ENCODE measurements at regions not wholly inside any gene's neighbourhood (a gene's known extent, or its start where the extent isn't known, plus 50 kb on each side); places are given as distances from the start of the nearest gene placed in this dataset.

DNA sequence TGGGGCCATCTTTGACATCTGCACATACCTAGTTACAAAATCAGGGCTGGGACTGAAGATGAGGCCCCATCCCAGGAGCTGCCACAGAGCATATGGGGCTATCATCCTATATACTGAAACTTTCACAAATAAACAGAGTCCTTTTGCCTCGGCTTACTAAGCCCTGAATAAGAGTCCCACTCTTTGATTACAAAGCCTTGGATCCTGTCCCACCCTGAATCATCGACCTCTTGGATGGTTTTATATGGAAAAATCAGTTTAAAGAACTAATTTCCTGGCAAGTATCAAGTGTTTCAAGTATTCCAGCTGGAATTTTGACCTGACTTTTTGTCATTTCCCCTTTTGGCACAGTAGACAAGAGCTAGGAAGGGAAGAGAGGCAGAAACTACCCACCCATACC lies 331.3 kb upstream of the FRG2C start:
- no CpG with 5 or more reads among the region's 2 CpGs for WGBS (ENCODE audit: insufficient coverage)
- DNase-seq: no peak
- no peak overlapping the region for H3K9ac ChIP-seq (ENCODE audit: low read length)
- no peak overlapping the region for H2AFZ ChIP-seq (ENCODE audit: insufficient read depth, low read depth, low read length, poor library complexity, severe bottlenecking)
- TF ChIP-seq, protein P1, sequence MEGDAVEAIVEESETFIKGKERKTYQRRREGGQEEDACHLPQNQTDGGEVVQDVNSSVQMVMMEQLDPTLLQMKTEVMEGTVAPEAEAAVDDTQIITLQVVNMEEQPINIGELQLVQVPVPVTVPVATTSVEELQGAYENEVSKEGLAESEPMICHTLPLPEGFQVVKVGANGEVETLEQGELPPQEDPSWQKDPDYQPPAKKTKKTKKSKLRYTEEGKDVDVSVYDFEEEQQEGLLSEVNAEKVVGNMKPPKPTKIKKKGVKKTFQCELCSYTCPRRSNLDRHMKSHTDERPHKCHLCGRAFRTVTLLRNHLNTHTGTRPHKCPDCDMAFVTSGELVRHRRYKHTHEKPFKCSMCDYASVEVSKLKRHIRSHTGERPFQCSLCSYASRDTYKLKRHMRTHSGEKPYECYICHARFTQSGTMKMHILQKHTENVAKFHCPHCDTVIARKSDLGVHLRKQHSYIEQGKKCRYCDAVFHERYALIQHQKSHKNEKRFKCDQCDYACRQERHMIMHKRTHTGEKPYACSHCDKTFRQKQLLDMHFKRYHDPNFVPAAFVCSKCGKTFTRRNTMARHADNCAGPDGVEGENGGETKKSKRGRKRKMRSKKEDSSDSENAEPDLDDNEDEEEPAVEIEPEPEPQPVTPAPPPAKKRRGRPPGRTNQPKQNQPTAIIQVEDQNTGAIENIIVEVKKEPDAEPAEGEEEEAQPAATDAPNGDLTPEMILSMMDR (IDR thresholded peaks at IDR 0.05): no peak
- no peaks in the 10 kb centered on the region for H3K9me3 Mint-ChIP-seq (ENCODE audit: insufficient read depth)
- no peaks in the 10 kb centered on the region for H3K27me3 ChIP-seq (replicated peaks in 1 of 4; ENCODE audit: control extremely low read depth in 1 of 4, control insufficient read depth in 3 of 4, insufficient read depth in 4 of 4, low read length in 3 of 4)
- no peaks in the 10 kb centered on the region for H3K79me2 ChIP-seq (ENCODE audit: control insufficient read depth, insufficient read depth, low read length)
- no peak overlapping the region for H3K4me2 ChIP-seq (replicated peaks; ENCODE audit: low read depth, low read length, poor library complexity, severe bottlenecking)
- intact Hi-C loops (cut with micrococcal nuclease): no loop called here
- peaks cover 0 to 3% (median 0%) of the 10 kb centered on the region in 3 donors for H3K9me3 ChIP-seq (ENCODE audit: control extremely low read depth in 1 of 3, control insufficient read depth in 2 of 3, insufficient read depth in 1 of 3, low read length in 2 of 3)
- H3K27me3 Mint-ChIP-seq: peaks cover 3% of the 10 kb centered on the region
- ATAC-seq (ENCODE audit: low read depth): no peak
- H3K36me3 ChIP-seq (replicated peaks in 1 of 2; ENCODE audit: control extremely low read depth in 1 of 2, control insufficient read depth in 1 of 2, extremely low read depth in 1 of 2, insufficient read depth in 2 of 2, low read length in 1 of 2): no peaks in the 10 kb centered on the region
- POLR2A ChIA-PET: no interaction called here
- H3K4me3 Mint-ChIP-seq: no peak overlapping the region
- CTCF ChIA-PET: no interaction called here
- H3K4me1 ChIP-seq (ENCODE audit: control insufficient read depth in 2 of 2, insufficient read depth in 2 of 2, low read length in 2 of 2): no peaks in the 10 kb centered on the region
- H3K27ac Mint-ChIP-seq: no peak overlapping the region
- no peak overlapping the region for H3K27ac ChIP-seq (ENCODE audit: low read length in 2 of 2)
- no peaks in the 10 kb centered on the region for H4K20me1 ChIP-seq (ENCODE audit: control insufficient read depth, insufficient read depth, low read length, poor library complexity, severe bottlenecking)
- no peak overlapping the region for H3K4me3 ChIP-seq (ENCODE audit: control extremely low read depth in 1 of 5, extremely low read depth in 1 of 5, insufficient read depth in 1 of 5, low read depth in 2 of 5, low read length in 4 of 5)
- H3K4me1 Mint-ChIP-seq: no peaks in the 10 kb centered on the region

DNA sequence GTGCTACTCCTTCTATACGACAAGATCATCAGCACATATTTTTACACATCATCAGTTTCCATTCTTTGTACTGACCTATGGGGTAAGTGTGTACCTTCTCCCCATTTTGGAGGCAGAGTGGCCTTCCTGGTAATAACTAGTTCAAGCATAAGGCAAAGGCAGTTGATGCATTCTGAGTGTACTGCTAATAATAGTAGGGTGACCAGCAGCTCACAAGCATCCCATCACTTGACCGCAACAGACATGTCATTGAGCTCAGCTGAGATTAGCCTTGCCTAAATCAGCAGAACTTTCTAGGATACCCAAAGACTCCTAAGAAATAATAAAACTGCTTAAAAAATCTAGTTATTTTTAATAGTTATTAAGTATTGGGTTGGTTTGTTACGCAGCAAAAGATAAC lies 329.8 kb upstream of the FRG2C start:
- H3K9me3 Mint-ChIP-seq (ENCODE audit: insufficient read depth): no peaks in the 10 kb centered on the region
- no peak overlapping the region for H3K4me3 Mint-ChIP-seq
- no CpG with 5 or more reads among the region's 3 CpGs for WGBS (ENCODE audit: insufficient coverage)

More for the DNA sequence above, 329.8 kb upstream of the FRG2C start:
- no peak overlapping the region for H3K9ac ChIP-seq (ENCODE audit: low read length)
- H3K27me3 ChIP-seq (replicated peaks in 1 of 4; ENCODE audit: control extremely low read depth in 1 of 4, control insufficient read depth in 3 of 4, insufficient read depth in 4 of 4, low read length in 3 of 4): no peaks in the 10 kb centered on the region
- no peaks in the 10 kb centered on the region for H3K79me2 ChIP-seq (ENCODE audit: control insufficient read depth, insufficient read depth, low read length)
- peaks cover 0 to 3% (median 0%) of the 10 kb centered on the region in 3 donors for H3K9me3 ChIP-seq (ENCODE audit: control extremely low read depth in 1 of 3, control insufficient read depth in 2 of 3, insufficient read depth in 1 of 3, low read length in 2 of 3)
- H4K20me1 ChIP-seq (ENCODE audit: control insufficient read depth, insufficient read depth, low read length, poor library complexity, severe bottlenecking): no peaks in the 10 kb centered on the region
- no peak overlapping the region for H3K4me2 ChIP-seq (replicated peaks; ENCODE audit: low read depth, low read length, poor library complexity, severe bottlenecking)
- ChIA-PET CTCF (no interaction called here), POLR2A (no interaction called here)
- Mint-ChIP-seq H3K27me3 (no peaks in the 10 kb centered on the region), H3K27ac (no peak overlapping the region), H3K4me1 (no peaks in the 10 kb centered on the region)
- H3K4me1 ChIP-seq (ENCODE audit: control insufficient read depth in 2 of 2, insufficient read depth in 2 of 2, low read length in 2 of 2): no peaks in the 10 kb centered on the region
- H3K4me3 ChIP-seq (ENCODE audit: control extremely low read depth in 1 of 5, extremely low read depth in 1 of 5, insufficient read depth in 1 of 5, low read depth in 2 of 5, low read length in 4 of 5): no peak overlapping the region
- DNase-seq (no peak), ATAC-seq (ENCODE audit: low read depth) (no peak)
- TF ChIP-seq EZH2 (IDR thresholded peaks at IDR 0.05; ENCODE audit: borderline replicate concordance, insufficient read depth, low read depth, low read length, poor library complexity, severe bottlenecking): no peak
- TF ChIP-seq, protein P1 (IDR thresholded peaks at IDR 0.05): no peak
- no peak overlapping the region for H3K27ac ChIP-seq (ENCODE audit: low read length in 2 of 2)
- no peaks in the 10 kb centered on the region for H3K36me3 ChIP-seq (replicated peaks in 1 of 2; ENCODE audit: control extremely low read depth in 1 of 2, control insufficient read depth in 1 of 2, extremely low read depth in 1 of 2, insufficient read depth in 2 of 2, low read length in 1 of 2)
- intact Hi-C loops (cut with micrococcal nuclease): no loop called here
- no peak overlapping the region for H2AFZ ChIP-seq (ENCODE audit: insufficient read depth, low read depth, low read length, poor library complexity, severe bottlenecking)
